Spleen (tissue), 7 donors: ENCODE measurements at regions not wholly inside any gene's neighbourhood (a gene's known extent, or its start where the extent isn't known, plus 50 kb on each side); places are given as distances from the start of the nearest gene placed in this dataset.

Source experiments
- POLR2A ChIP-seq, 3 donors: fragments of 450-650 bp; IDR thresholded peaks; one replicate each; pipeline ENCODE4 v1.5.1; 2017; ENCODE audit warnings: antibody characterized with exemption in 3 of 3, mild to moderate bottlenecking in 1 of 3
- POLR2AphosphoS5 ChIP-seq, 3 donors: sonication (generic); formaldehyde crosslinking; IDR thresholded peaks; one replicate each; pipeline ENCODE4 v1.5.1; 2017; ENCODE audit warnings: antibody characterized with exemption in 3 of 3
- TF ChIP-seq, protein P1 (sequence below), 11 experiments: fragments of 200-600 bp in 7 of 11; fragments of 450-650 bp in 4 of 11; sonication (generic) in 4 of 11; IDR thresholded peaks in 8 of 11; conservative IDR thresholded peaks in 3 of 11; 1 replicate in 7 of 11; 2 replicates in 4 of 11; pipeline versions ENCODE4 v1.4.0 to v1.8.0; 2016 to 2021; ENCODE audit warnings: antibody characterized with exemption in 11 of 11, inconsistent platforms in 4 of 11, mild to moderate bottlenecking in 1 of 11
- donor health status: DM: no; HTN: no; CAD: no; lungs with moderate emphysema.
- donor health status: DM: no; HTN: no; CAD: no.
- donor health status: DM: no; HTN: no; CAD: no.

DNA sequence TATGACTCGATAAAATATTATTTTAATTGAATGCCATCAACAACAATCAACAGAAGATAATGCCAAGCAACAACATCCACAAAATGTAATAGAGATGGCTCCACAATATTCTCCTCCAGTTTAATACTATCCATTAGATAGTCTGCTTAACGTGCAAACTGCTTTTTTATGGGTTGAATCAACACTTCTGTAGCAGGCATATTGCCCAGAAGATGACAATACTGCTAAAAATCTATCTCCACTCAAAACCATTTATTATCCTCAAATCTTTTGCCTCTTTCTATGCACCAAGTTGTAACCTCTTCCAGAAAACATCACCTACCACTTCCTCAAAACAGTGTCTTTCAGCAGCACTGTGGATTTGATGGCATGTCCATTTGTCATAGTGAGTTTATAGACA is 295.7 kb upstream of the LMCD1 start:
- no peak for TF ChIP-seq POLR2A (IDR thresholded peaks at IDR 0.05)
- TF ChIP-seq, protein P1, sequence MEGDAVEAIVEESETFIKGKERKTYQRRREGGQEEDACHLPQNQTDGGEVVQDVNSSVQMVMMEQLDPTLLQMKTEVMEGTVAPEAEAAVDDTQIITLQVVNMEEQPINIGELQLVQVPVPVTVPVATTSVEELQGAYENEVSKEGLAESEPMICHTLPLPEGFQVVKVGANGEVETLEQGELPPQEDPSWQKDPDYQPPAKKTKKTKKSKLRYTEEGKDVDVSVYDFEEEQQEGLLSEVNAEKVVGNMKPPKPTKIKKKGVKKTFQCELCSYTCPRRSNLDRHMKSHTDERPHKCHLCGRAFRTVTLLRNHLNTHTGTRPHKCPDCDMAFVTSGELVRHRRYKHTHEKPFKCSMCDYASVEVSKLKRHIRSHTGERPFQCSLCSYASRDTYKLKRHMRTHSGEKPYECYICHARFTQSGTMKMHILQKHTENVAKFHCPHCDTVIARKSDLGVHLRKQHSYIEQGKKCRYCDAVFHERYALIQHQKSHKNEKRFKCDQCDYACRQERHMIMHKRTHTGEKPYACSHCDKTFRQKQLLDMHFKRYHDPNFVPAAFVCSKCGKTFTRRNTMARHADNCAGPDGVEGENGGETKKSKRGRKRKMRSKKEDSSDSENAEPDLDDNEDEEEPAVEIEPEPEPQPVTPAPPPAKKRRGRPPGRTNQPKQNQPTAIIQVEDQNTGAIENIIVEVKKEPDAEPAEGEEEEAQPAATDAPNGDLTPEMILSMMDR (IDR thresholded peaks at IDR 0.05 in 8 of 11, conservative IDR thresholded peaks at IDR 0.05 in 3 of 11) = no peak
- TF ChIP-seq POLR2AphosphoS5 (IDR thresholded peaks at IDR 0.05) = no peak
